HG03571 (cell line): ENCODE measurements at regions not wholly inside any gene's neighbourhood (a gene's known extent, or its start where the extent isn't known, plus 50 kb on each side); places are given as distances from the start of the nearest gene placed in this dataset.

ENCODE experiments used
- ATAC-seq: cut with Tn5 transposase; IDR thresholded peaks from one replicate; pipeline ENCODE4 v1.9.1; 2021; ENCODE audit not compliant: unreplicated experiment

- ATAC-seq = no peak
These were observed 581.6 kb downstream of the TCERG1L start for GRCh38 chr10:130729876-130730275.

GRCh38 chr10:130737186-130737585 lies 574.3 kb downstream of the TCERG1L start:
- no peak for ATAC-seq

GRCh38 chr10:130737621-130738020 lies 573.9 kb downstream of the TCERG1L start:
- ATAC-seq = no peak

- no peak for ATAC-seq
These were observed 572.3 kb downstream of the TCERG1L start for GRCh38 chr10:130739016-130739756.

GRCh38 chr10:130739757-130740145 lies 571.8 kb downstream of the TCERG1L start:
- no peak for ATAC-seq

- ATAC-seq = no peak
These were observed 571.4 kb downstream of the TCERG1L start for GRCh38 chr10:130740166-130740565.

- no peak for ATAC-seq
These were observed 570.4 kb downstream of the TCERG1L start for GRCh38 chr10:130740915-130741750.

GRCh38 chr10:130741901-130742855 lies 569.3 kb downstream of the TCERG1L start:
- no peak for ATAC-seq

- ATAC-seq = no peak
These were observed 568.4 kb downstream of the TCERG1L start for GRCh38 chr10:130742941-130743675.

- ATAC-seq = no peak
These were observed 567.7 kb downstream of the TCERG1L start for GRCh38 chr10:130743751-130744271.

- ATAC-seq = no peak
These were observed 566.9 kb downstream of the TCERG1L start for GRCh38 chr10:130744631-130745030.

- ATAC-seq = no peak
These were observed 566.3 kb downstream of the TCERG1L start for GRCh38 chr10:130745251-130745650.

- ATAC-seq = no peak
These were observed 565.7 kb downstream of the TCERG1L start for GRCh38 chr10:130745821-130746220.

- ATAC-seq = no peak
These were observed 565.2 kb downstream of the TCERG1L start for GRCh38 chr10:130746311-130746710.

GRCh38 chr10:130747356-130747755 lies 564.2 kb downstream of the TCERG1L start:
- ATAC-seq = no peak

GRCh38 chr10:130747946-130748345 lies 563.6 kb downstream of the TCERG1L start:
- ATAC-seq = no peak

GRCh38 chr10:130748409-130749057 lies 563.0 kb downstream of the TCERG1L start:
- no peak for ATAC-seq

- no peak for ATAC-seq
These were observed 561.6 kb downstream of the TCERG1L start for GRCh38 chr10:130749911-130750310.

GRCh38 chr10:130750441-130750840 lies 561.1 kb downstream of the TCERG1L start:
- ATAC-seq = no peak
